GM18909 (cell line): ENCODE measurements at regions not wholly inside any gene's neighbourhood (a gene's known extent, or its start where the extent isn't known, plus 50 kb on each side); places are given as distances from the start of the nearest gene placed in this dataset.

Experiments used
- ATAC-seq: cut with Tn5 transposase; IDR thresholded peaks from one replicate; pipeline ENCODE4 v1.9.1; 2021; ENCODE audit warnings: mild to moderate bottlenecking; ENCODE audit not compliant: unreplicated experiment, poor library complexity

DNA sequence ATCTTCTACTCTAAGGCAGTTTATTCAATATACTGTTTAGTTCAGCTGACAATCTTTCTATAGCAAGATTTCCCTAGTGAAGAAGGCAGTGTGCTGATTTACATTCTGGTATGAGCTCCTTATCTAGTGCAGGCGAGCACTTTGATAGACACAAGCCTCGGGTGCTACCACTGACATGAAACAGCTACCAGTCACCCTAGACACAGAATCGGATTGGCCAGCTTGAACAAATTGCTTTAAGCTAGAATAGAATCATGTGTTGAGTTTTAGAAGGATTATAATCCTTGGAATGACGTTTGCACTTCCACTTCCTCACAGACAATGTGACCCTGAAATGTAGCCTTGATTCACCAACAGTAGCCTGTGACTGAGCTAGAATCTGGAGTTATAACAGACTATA, 394.0 kb downstream of the EPHA4 start:
- no peak for ATAC-seq

DNA sequence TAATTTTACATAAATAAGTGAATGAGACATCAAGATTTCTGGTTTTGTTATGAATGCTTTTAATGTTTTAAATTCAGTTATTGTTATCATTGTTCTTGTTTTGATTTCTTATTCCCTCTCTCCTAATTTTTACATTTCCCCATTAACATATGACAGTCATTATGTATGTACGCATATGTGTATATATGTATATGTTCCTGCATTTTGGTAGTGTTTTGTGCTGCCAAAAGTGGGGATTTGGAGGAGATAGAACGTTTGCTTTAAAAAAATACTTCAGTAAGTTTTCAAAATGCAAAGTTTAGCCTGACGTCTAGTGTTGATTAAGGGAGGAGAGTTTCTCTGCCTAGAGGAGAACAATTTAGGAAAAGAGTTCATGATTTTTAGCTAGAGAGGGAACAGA, 385.2 kb downstream of the EPHA4 start:
- no peak for ATAC-seq

- no peak for ATAC-seq
These were observed 382.6 kb downstream of the EPHA4 start for GRCh38 chr2:221189431-221190067.

- no peak for ATAC-seq
These were observed 376.3 kb downstream of the EPHA4 start for GRCh38 chr2:221195829-221196228.

GRCh38 chr2:221197225-221197856, 374.8 kb downstream of the EPHA4 start:
- ATAC-seq, result no peak

DNA sequence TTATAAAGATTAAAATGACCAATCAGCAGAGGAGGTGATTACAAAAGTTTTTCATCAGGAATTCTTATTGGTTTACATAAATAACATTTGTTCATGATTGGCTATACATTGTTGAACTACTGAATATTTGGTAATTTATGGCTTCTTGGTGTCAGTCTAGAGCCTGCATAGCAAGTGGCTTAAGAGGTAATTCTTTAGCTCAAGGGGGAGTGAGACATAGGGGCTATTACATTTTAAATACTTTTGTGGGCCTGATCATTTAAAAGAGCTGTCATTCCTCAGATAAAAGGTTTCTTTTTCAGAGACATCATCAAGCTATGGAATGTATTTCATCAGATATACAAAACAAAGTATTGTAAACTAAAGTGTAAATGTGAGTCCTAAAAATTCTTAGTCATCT, 373.8 kb downstream of the EPHA4 start:
- no peak for ATAC-seq

- ATAC-seq, result no peak
These were observed 371.8 kb downstream of the EPHA4 start for GRCh38 chr2:221200184-221200839.

- no peak for ATAC-seq
These were observed 369.7 kb downstream of the EPHA4 start for GRCh38 chr2:221202431-221202830.

DNA sequence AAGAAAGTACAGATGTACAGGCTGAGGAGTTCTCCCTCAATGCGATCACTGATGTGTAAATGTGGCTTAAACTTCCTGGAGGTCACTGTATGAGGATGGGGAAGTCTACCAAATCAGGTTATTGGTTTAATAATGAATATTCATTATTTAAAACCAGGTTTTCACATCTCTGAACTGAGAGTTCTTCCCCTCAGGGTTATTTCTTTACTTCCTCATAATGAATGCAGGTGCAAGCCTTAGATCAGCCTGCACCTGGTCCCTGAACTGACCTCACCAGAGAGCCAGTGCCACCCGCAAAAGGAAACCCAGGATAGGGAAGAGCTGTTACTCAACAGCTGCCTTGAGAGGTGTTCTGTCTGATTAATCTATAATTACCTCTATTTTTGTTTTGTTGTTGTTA, 369.0 kb downstream of the EPHA4 start:
- peak; percentile 86 for ATAC-seq

- no peak for ATAC-seq
These were observed 368.2 kb downstream of the EPHA4 start for GRCh38 chr2:221203856-221204255.

DNA sequence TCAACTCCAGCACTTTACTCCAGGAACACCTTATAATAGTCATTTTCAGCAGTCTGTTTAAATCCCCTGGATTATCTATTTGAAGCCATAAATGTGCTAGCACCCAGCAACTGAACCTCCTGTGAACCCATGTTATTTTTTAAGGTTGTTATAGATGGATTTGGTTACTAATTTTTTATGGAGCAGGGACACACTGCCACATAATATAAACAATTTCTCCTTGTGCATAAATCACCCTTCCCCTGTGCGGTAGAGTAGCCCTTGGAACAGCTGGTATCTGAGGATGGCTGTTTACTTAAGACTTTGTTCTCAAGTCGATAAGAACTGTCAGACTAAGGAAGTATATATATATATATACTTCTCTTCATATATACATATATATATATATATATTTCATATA, 367.4 kb downstream of the EPHA4 start:
- ATAC-seq, result no peak

DNA sequence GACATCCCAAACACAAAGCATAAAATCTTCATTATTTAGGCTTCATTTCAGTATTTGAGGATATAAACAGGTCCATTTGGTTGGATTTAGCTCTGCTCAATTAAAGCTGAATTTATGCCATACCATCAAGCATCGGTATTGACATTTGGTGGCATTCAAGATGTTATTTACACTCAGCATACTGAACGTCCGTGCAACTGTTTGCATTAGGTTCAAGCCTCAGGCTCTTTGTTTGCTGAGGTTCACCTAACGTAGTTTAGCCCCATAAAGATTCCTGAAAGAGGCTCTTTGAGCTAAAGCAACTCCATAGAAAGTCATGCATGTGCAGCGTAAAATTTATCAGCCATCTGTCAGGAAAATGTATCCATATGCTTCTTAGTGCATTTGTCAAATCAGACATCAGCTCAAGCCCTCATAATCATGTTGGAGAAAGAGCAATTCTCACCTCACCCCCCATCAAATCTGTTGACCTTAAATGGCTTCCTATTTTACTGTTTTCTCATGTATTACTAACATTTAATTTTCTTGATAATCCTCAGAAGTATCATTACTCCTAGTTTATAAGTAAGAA, 366.9 kb downstream of the EPHA4 start:
- ATAC-seq, result no peak

DNA sequence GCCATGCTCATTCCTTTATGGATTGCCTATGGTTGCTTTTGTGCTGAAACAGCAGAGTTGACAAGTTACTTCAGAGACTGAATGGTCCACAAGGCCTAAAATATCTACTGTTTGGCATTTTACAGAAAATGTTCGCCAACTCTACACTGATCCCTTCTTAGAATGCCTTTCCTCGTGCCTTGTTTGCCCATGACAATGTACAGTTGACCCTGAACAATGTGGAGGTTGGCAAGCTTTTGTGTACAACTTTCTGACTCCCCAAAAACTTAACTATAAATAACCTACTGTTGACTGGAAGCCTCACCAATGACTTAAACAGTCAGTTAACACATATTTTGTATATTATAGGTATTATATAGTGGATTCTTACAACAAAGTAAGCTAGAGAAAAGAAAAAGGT, 361.4 kb downstream of the EPHA4 start:
- ATAC-seq, result no peak

DNA sequence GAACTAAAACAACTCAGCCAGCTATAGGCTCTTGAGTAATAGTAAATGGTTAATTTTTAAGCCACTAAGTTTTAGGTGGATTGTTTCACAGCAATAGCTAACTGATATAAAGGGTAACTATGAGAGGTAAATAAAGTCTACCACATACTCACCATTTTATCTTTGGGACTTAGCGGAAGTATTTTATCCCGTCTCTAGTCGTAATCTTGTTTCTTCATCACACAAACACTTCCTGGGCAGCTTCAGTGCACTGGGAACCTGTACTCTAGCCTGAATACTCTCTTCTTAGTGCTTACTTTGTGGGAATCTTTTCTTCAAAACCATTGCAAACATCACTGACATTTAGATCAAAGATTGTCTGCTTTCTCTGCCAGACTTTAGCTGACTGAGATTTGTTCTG, 360.5 kb downstream of the EPHA4 start:
- no peak for ATAC-seq

- ATAC-seq, result no peak
These were observed 360.0 kb downstream of the EPHA4 start for GRCh38 chr2:221212105-221212504.

DNA sequence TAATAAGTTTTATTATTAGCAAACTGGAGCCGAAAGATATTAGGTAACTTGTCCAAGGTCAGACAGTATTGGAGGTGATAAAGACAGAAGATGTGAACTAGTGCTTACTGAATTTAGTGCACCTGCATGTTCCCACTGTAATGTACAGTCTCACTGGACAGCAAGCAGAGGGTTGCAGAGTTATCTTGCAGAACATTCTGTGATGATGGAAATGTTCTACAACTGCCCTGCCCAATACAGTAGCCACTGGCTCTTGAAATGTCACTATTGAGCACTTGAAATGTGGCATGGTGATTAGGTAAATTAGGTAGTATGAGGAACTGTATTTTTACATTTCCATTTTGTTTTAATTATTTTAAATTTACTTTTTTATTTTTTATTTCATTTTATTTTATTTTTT, 356.6 kb downstream of the EPHA4 start:
- ATAC-seq, result no peak

DNA sequence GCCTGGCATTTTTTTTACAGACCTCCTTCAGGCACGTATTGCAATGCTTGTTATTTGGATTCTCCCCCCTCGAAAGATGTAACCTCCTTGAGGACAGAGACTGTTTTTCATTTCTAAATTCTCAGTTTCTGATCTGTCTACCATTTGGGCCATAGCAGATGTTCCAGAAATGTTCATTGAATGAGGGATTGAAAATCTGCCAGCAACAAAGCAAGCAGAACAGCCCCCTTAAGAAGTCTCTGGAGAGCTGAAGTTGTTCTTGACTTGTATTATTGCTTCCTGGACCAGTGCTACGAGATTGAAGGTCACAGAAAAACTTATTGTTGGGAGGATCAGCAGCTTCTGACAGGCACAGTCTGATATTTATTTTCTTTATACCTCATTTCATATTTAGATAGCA, 355.5 kb downstream of the EPHA4 start:
- no peak for ATAC-seq

- no peak for ATAC-seq
These were observed 346.4 kb downstream of the EPHA4 start for GRCh38 chr2:221225752-221226151.

- no peak for ATAC-seq
These were observed 343.8 kb downstream of the EPHA4 start for GRCh38 chr2:221228214-221228769.

- ATAC-seq, result no peak
These were observed 343.0 kb downstream of the EPHA4 start for GRCh38 chr2:221229099-221229498.

DNA sequence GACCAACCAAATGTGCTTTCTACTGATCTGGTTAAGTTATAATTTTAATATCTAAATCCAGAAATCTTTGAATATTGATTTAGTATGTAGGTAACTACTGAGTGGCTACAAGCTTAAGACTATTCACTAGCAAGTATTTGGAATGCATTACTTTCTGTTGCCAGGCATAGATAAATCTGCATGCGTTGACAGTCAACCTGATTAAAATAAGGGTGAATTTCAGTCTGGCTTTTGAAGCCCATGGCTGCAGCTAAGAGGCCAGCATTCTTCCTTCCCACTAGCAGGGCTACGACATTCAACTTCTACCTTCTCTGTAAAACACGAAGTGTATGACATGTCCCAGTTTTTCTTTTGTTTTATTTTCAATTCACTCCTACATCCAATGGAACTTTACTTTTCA, 340.6 kb downstream of the EPHA4 start:
- no peak for ATAC-seq
